Hepatocyte (in vitro differentiated cells): ENCODE measurements at regions not wholly inside any gene's neighbourhood (a gene's known extent, or its start where the extent isn't known, plus 50 kb on each side); places are given as distances from the start of the nearest gene placed in this dataset.

Experiments
- DNase-seq: peaks from one replicate; pipeline ENCODE4 v3.0.0-alpha.2; 2016; ENCODE audit warnings: low spot score
- H2AFZ ChIP-seq: fragments of 200-600 bp; sonication (generic); 2 replicates; pipeline ENCODE4 v1.6.0; 2016; ENCODE audit warnings: antibody characterized with exemption, mild to moderate bottlenecking
- H3K27ac ChIP-seq: fragments of 200-600 bp; sonication (generic); 2 replicates; pipeline ENCODE4 v1.5.1; 2016; ENCODE audit warnings: mild to moderate bottlenecking
- H3K27me3 ChIP-seq: fragments of 200-600 bp; sonication (generic); 2 replicates; pipeline ENCODE4 v1.6.1; 2016
- H3K36me3 ChIP-seq: fragments of 200-600 bp; sonication (generic); replicated peaks from 2 replicates; pipeline ENCODE4 v1.5.1; 2016; ENCODE audit warnings: low read depth; ENCODE audit not compliant: insufficient read depth
- H3K4me1 ChIP-seq: fragments of 200-600 bp; sonication (generic); 2 replicates; pipeline ENCODE4 v1.5.1; 2016; ENCODE audit warnings: mild to moderate bottlenecking, moderate library complexity; ENCODE audit not compliant: insufficient read depth
- H3K4me2 ChIP-seq: fragments of 200-600 bp; sonication (generic); 2 replicates; pipeline ENCODE4 v1.6.0; 2016
- H3K4me3 ChIP-seq: fragments of 200-600 bp; sonication (generic); 2 replicates; pipeline ENCODE4 v1.5.1; 2016; ENCODE audit warnings: mild to moderate bottlenecking
- H3K79me2 ChIP-seq: fragments of 200-600 bp; sonication (generic); 2 replicates; pipeline ENCODE4 v1.6.0; 2017; ENCODE audit warnings: mild to moderate bottlenecking
- H3K9me2 ChIP-seq: fragments of 200-600 bp; sonication (generic); replicated peaks from 2 replicates; pipeline ENCODE4 v1.6.0; 2017; ENCODE audit warnings: mild to moderate bottlenecking; ENCODE audit not compliant: insufficient read depth
- H3K9me3 ChIP-seq: fragments of 200-600 bp; sonication (generic); 2 replicates; pipeline ENCODE4 v1.5.1; 2016; ENCODE audit warnings: low read depth, mild to moderate bottlenecking
- H4K20me1 ChIP-seq: fragments of 200-600 bp; sonication (generic); 2 replicates; pipeline ENCODE4 v1.6.0; 2016; ENCODE audit warnings: mild to moderate bottlenecking; ENCODE audit not compliant: insufficient read depth, poor library complexity, severe bottlenecking
- EZH2 ChIP-seq: fragments of 200-600 bp; sonication (generic); IDR thresholded peaks from 2 replicates; pipeline ENCODE4 v1.6.1; 2016; ENCODE audit warnings: antibody characterized with exemption, mild to moderate bottlenecking, borderline replicate concordance
- EZH2phosphoT487 ChIP-seq: fragments of 200-600 bp; sonication (generic); IDR thresholded peaks from one replicate; pipeline ENCODE4 v1.6.1; 2018; ENCODE audit warnings: antibody characterized with exemption, mild to moderate bottlenecking, low read depth, moderate library complexity; ENCODE audit not compliant: unreplicated experiment, severe bottlenecking
- WGBS: methylation state at CpG from one replicate; pipeline ENCODE4 v1.1.6; 2016; ENCODE audit warnings: low lambda C conversion rate; ENCODE audit errors: missing lambda C conversion rate; 5-methylcytosine and 5-hydroxymethylcytosine counted together
- TF ChIP-seq, protein P1 (sequence below): fragments of 200-600 bp; sonication (generic); IDR thresholded peaks from 2 replicates; pipeline ENCODE4 v1.5.1; 2016; ENCODE audit warnings: antibody characterized with exemption, mild to moderate bottlenecking; ENCODE audit not compliant: poor library complexity

DNA sequence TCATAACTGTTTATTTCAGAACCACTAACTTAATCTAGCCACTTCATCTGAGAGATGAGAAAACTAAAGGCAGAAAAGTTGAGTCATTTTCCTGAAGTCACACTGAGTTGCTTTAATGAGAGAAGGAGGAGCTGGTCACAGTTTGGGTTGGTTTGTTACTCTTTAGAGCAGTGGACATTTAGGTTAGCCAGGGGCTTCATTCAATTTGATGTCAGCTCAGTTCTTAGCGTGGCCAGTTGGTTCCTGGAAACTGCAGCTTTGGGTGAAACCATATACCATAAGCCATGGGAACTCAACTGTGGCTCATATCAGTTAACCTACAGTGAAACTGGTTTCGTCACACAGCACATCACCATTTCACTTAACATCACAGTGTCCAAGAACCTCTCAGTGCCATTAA is 59.2 kb upstream of the ADORA2B start:
- no peaks in the 10 kb centered on the region for H4K20me1 ChIP-seq

DNA sequence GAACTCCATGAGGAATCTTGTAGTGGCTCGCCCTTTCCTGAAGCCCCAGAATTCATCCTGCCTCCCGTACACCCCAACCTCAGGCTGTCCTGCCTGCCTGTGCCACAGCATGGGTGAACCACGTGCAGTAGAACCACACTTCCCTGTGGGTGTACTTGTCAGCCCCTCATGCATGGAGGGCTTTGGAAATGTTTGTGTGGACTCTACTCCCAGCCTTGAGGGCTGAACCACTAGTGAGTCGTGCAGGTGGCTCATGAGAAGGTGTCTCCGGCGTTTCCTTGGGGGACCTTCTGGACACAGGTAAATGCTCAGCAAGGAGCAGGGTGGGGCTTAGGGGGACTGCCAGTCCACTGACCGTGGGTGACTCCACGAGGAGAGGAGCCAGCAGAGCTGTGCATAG is 58.7 kb upstream of the ADORA2B start:
- Histone ChIP-seq H3K4me2 (no peak overlapping the region), H3K27ac (no peak overlapping the region), H3K27me3 (no peaks in the 10 kb centered on the region), H3K4me1 (no peaks in the 10 kb centered on the region), H3K36me3 (no peaks in the 10 kb centered on the region), H3K9me2 (no peaks in the 10 kb centered on the region), H3K9me3 (no peaks in the 10 kb centered on the region), H4K20me1 (no peaks in the 10 kb centered on the region), H3K79me2 (no peaks in the 10 kb centered on the region), H3K4me3 (no peak overlapping the region), H2AFZ (no peak overlapping the region)
- 90% methylated on average over 8 of the region's 8 CpGs for WGBS
- TF ChIP-seq EZH2 (no peak), EZH2phosphoT487 (no peak)
- TF ChIP-seq, protein P1, sequence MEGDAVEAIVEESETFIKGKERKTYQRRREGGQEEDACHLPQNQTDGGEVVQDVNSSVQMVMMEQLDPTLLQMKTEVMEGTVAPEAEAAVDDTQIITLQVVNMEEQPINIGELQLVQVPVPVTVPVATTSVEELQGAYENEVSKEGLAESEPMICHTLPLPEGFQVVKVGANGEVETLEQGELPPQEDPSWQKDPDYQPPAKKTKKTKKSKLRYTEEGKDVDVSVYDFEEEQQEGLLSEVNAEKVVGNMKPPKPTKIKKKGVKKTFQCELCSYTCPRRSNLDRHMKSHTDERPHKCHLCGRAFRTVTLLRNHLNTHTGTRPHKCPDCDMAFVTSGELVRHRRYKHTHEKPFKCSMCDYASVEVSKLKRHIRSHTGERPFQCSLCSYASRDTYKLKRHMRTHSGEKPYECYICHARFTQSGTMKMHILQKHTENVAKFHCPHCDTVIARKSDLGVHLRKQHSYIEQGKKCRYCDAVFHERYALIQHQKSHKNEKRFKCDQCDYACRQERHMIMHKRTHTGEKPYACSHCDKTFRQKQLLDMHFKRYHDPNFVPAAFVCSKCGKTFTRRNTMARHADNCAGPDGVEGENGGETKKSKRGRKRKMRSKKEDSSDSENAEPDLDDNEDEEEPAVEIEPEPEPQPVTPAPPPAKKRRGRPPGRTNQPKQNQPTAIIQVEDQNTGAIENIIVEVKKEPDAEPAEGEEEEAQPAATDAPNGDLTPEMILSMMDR, result no peak
- no peak for DNase-seq

More for the DNA sequence above, 59.2 kb upstream of the ADORA2B start:
- Histone ChIP-seq H3K4me1 (no peaks in the 10 kb centered on the region), H3K27me3 (no peaks in the 10 kb centered on the region), H3K79me2 (no peaks in the 10 kb centered on the region), H3K36me3 (no peaks in the 10 kb centered on the region), H2AFZ (no peak overlapping the region), H3K27ac (no peak overlapping the region), H3K4me3 (no peak overlapping the region), H3K9me3 (no peaks in the 10 kb centered on the region), H3K4me2 (no peak overlapping the region), H3K9me2 (no peaks in the 10 kb centered on the region)
- WGBS, result 96% methylated on average over 2 of the region's 2 CpGs
- no peak for TF ChIP-seq EZH2phosphoT487
- TF ChIP-seq, protein P1, result no peak
- TF ChIP-seq EZH2, result no peak
- DNase-seq, result no peak

DNA sequence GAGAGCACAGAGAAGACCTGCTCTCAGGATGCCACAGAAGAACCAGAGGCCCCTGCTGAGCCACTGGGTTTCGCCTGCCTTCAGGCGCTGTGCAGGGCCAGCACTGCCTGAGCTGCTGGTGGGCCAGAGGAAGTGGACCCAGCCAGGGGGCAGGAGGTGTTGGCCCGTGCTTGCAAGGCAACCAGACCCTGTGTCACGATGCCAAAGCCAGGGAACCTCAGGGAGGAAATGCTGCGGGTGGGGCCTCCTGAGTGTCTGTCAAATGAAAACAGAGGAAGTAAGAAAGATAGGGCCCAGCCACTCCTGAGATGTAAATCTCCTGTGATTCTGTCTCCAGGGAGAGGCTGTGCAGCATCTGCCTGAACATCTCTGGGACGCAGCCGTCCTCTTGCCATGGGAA is 58.1 kb upstream of the ADORA2B start:
- H2AFZ ChIP-seq, result no peak overlapping the region
- H3K4me1 ChIP-seq, result no peaks in the 10 kb centered on the region
- no peak overlapping the region for H3K4me3 ChIP-seq
- H3K79me2 ChIP-seq, result no peaks in the 10 kb centered on the region
- no peaks in the 10 kb centered on the region for H3K9me2 ChIP-seq
- H3K27ac ChIP-seq, result no peak overlapping the region
- 62% methylated on average over 7 of the region's 7 CpGs for WGBS
- no peaks in the 10 kb centered on the region for H4K20me1 ChIP-seq
- no peaks in the 10 kb centered on the region for H3K36me3 ChIP-seq
- H3K4me2 ChIP-seq, result no peak overlapping the region
- H3K9me3 ChIP-seq, result no peaks in the 10 kb centered on the region
- no peaks in the 10 kb centered on the region for H3K27me3 ChIP-seq
- DNase-seq, result no peak
- no peak for TF ChIP-seq EZH2
- TF ChIP-seq EZH2phosphoT487, result no peak
- TF ChIP-seq, protein P1, result no peak

DNA sequence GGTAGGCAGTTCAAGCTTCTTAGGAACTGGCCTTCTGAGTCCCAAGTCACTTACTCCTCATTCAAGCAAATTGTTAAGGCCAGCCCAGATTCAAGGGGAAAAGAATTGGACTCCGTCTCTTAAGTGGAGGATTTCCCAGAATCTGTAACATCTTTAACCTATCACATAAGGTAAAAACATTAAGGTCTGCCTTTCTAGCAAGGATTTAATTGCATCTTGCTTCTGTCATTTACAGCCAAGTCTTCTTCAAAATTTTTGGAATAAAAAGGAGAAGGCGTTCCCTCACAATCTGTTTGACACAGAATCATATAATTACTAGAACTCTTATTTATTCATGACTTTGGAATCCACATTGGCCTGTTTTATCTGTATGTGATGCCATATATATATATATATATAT is 56.5 kb upstream of the ADORA2B start:
- no peaks in the 10 kb centered on the region for H4K20me1 ChIP-seq
- peaks cover 2% of the 10 kb centered on the region for H3K4me1 ChIP-seq
- H3K9me3 ChIP-seq, result no peaks in the 10 kb centered on the region
- no peak overlapping the region for H3K4me2 ChIP-seq
- DNase-seq, result no peak
- H3K27me3 ChIP-seq, result no peaks in the 10 kb centered on the region
- H3K9me2 ChIP-seq, result no peaks in the 10 kb centered on the region
- no peak overlapping the region for H2AFZ ChIP-seq
- WGBS, result 94% methylated on average over 2 of the region's 2 CpGs
- H3K79me2 ChIP-seq, result no peaks in the 10 kb centered on the region
- no peak overlapping the region for H3K27ac ChIP-seq
- no peak overlapping the region for H3K4me3 ChIP-seq
- TF ChIP-seq EZH2phosphoT487 (no peak), EZH2 (no peak)
- TF ChIP-seq, protein P1, result no peak
- no peaks in the 10 kb centered on the region for H3K36me3 ChIP-seq
